ENCODE measurements at regions not wholly inside any gene's neighbourhood (a gene's known extent, or its start where the extent isn't known, plus 50 kb on each side); places are given as distances from the start of the nearest gene placed in this dataset.

- no peak for TF ChIP-seq POLR2AphosphoS5 (IDR thresholded peaks at IDR 0.05; ENCODE audit: low read depth, low read length)
- no peak for TF ChIP-seq TAF1 (IDR thresholded peaks at IDR 0.05; ENCODE audit: borderline replicate concordance, low read depth, low read length)
Observed at GRCh38 chr2:154637456-154637855, 61.0 kb upstream of the KCNJ3 start.
